Ascending aorta (tissue), 2 donors: ENCODE measurements at regions not wholly inside any gene's neighbourhood (a gene's known extent, or its start where the extent isn't known, plus 50 kb on each side); places are given as distances from the start of the nearest gene placed in this dataset.

Experiments used
- DNase-seq, 2 donors: peaks; one replicate each; pipeline ENCODE4 v3.0.0-alpha.2; 2019; ENCODE audit warnings: low spot score in 2 of 2
- H3K27ac ChIP-seq, 2 donors: fragments of 200-600 bp; sonication (generic); one replicate each; pipeline ENCODE4 v1.5.1; 2016 to 2017; ENCODE audit warnings: mild to moderate bottlenecking in 1 of 2
- H3K27me3 ChIP-seq: fragments of 200-600 bp; sonication (generic); one replicate; pipeline ENCODE4 v1.5.1; 2017
- H3K36me3 ChIP-seq, 2 donors: fragments of 200-600 bp; sonication (generic); one replicate each; pipeline ENCODE4 v1.5.1; 2016
- H3K4me1 ChIP-seq, 2 donors: fragments of 200-600 bp; sonication (generic); one replicate each; pipeline ENCODE4 v1.5.1; 2016 to 2017; ENCODE audit warnings: mild to moderate bottlenecking in 1 of 2
- H3K4me3 ChIP-seq, 2 donors: fragments of 200-600 bp; sonication (generic); one replicate each; pipeline ENCODE4 v1.5.1; 2016 to 2017; ENCODE audit warnings: mild to moderate bottlenecking in 1 of 2
- H3K9me3 ChIP-seq, 2 donors: fragments of 200-600 bp; sonication (generic); one replicate each; pipeline ENCODE4 v1.5.1; 2016
- intact Hi-C: fragments of 100-400 bp; cut with DNase I; formaldehyde crosslinking; loops from one replicate; pipeline ENCODE4 v1.15.1; 2023
- TF ChIP-seq, protein P1 (sequence below), 3 experiments: fragments of 200-600 bp in 2 of 3; fragments of 450-650 bp in 1 of 3; sonication (generic) in 2 of 3; IDR thresholded peaks; one replicate each; pipeline ENCODE4 v1.5.1; 2016 to 2019; ENCODE audit warnings: antibody characterized with exemption in 3 of 3, mild to moderate bottlenecking in 1 of 3, moderate library complexity in 1 of 3

DNA sequence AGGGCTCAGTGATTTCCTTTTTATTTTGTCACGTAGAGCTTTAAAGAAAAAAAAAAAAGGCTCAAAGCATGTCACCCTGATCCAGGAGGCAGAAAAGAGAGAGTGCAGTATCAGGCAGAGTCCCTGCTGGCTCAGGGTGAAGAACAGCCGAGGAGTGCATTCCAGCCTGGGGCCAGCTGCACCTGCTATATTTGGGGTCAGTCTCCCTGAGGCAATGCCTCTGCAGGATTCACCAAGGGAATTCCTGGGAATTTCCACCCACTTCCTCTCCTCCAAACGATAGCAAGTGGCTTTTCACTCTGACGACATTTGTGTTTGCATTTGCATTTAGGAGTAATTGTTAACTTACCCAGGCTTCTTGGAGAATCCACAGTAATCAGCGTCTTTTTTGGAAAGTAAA lies 202.9 kb upstream of the CTNNB1 start:
- Histone ChIP-seq H3K36me3 (no peaks in the 10 kb centered on the region), H3K9me3 (no peaks in the 10 kb centered on the region), H3K27ac (no peak overlapping the region), H3K27me3 (no peaks in the 10 kb centered on the region), H3K4me3 (no peak overlapping the region), H3K4me1 (peaks cover 0 to 18% of the 10 kb centered on the region in 2 donors)
- DNase-seq = peak in 1 of 2 donors; percentile 43
- TF ChIP-seq, protein P1, sequence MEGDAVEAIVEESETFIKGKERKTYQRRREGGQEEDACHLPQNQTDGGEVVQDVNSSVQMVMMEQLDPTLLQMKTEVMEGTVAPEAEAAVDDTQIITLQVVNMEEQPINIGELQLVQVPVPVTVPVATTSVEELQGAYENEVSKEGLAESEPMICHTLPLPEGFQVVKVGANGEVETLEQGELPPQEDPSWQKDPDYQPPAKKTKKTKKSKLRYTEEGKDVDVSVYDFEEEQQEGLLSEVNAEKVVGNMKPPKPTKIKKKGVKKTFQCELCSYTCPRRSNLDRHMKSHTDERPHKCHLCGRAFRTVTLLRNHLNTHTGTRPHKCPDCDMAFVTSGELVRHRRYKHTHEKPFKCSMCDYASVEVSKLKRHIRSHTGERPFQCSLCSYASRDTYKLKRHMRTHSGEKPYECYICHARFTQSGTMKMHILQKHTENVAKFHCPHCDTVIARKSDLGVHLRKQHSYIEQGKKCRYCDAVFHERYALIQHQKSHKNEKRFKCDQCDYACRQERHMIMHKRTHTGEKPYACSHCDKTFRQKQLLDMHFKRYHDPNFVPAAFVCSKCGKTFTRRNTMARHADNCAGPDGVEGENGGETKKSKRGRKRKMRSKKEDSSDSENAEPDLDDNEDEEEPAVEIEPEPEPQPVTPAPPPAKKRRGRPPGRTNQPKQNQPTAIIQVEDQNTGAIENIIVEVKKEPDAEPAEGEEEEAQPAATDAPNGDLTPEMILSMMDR (IDR thresholded peaks at IDR 0.05) = no peak
- intact Hi-C loops = loop anchor here (5.0 kb wide), 1 partner anchor 226 kb away; no protein-coding TSS in a partner anchor

DNA sequence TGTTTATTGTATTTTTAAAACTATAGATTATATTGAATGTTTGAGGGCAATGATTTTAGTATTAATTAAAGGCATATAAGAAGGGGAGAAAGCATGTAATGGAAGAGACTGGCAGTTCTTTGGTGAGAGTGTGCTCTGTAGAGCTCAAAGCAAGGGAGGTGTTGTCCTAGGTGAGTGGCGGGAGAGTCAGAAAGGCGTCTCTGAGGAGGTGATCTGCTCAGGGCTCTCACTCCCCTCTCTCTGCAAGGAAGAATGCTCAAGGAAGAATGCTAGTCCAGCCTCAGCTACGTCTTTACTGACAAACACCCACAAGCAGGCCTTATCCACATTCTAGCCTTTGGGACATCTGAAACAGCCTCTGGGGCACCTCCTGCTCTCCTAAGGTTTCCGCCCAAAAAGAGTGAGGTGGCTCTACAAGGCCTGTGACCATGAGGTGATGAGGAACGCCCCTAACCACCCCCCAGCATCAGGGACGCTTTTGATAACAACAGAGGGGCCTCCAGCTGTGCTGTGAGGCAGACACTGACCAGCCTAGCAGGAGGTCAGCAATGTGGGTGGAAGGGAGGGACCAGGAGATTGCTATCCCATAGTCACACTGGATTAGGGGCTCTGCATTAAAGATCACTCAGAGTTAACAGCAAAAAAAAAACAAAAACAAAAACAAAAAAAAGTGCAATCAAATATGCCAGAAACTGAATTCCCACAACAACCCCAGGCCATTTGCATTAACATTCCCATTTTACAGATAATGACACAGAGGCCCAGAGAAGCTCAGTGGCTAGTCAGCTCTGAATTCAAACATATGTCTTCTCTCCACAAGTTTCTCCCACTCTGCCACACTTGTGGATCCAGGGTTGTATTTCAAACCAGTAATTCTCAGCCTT lies 202.2 kb upstream of the CTNNB1 start:
- TF ChIP-seq, protein P1 (IDR thresholded peaks at IDR 0.05) = no peak
- no peaks in the 10 kb centered on the region for H3K9me3 ChIP-seq
- intact Hi-C loops = loop anchor here (5.0 kb wide), 1 partner anchor 225 kb away; no protein-coding TSS in a partner anchor
- peak in 1 of 2 donors; percentile 38 for DNase-seq
- no peaks in the 10 kb centered on the region for H3K27me3 ChIP-seq
- no peak overlapping the region for H3K27ac ChIP-seq
- peaks cover 0 to 22% of the 10 kb centered on the region in 2 donors for H3K4me1 ChIP-seq
- H3K4me3 ChIP-seq = no peak overlapping the region
- H3K36me3 ChIP-seq = no peaks in the 10 kb centered on the region

DNA sequence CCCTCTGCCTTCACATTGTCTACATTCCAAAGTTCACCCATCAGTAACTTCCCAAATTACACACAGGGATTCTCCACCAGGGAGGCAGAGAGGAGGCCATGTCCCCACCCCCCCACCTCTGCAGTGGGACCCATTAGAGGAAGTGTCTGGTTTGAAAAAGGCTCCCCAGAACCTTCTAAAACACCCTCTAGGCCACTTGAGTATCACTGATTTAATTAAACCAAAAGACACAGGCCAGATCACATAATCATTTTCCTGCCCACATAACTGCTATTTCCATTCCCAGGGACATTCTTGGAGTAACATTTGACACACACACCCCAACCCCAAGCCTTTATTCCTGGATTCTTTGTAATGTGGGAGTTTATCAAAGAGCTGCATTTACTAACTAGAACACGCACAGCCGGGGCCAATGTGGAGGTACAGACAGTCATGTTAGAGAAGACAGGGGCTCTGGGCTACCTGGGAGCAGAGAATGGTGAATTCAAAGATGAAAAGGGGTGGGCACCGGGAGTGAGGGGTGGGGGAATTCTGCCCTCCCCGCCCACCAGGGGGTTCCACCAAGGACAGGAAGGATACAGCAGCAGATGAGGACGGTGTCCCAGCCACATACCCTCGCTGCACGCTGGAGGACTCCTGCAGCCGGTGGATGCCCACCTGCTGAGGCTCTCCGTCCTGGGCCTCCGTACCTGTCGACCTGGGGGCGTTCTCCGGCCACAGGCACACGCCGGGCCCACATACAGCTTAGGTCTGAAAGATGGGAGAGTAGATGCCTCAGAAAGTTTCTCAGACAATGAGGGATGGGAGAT lies 201.4 kb upstream of the CTNNB1 start:
- intact Hi-C loops = loop anchor here (5.0 kb wide), 1 partner anchor 224 kb away; no protein-coding TSS in a partner anchor
- Histone ChIP-seq H3K4me1 (peaks cover 0 to 22% of the 10 kb centered on the region in 2 donors), H3K36me3 (no peaks in the 10 kb centered on the region), H3K27me3 (no peaks in the 10 kb centered on the region), H3K4me3 (no peak overlapping the region), H3K27ac (no peak overlapping the region), H3K9me3 (no peaks in the 10 kb centered on the region)
- TF ChIP-seq, protein P1 (IDR thresholded peaks at IDR 0.05) = no peak
- DNase-seq = peak in 1 of 2 donors; percentile 55

- no peaks in the 10 kb centered on the region for H3K9me3 ChIP-seq
- DNase-seq = peak in 1 of 2 donors; percentile 58
- no peaks in the 10 kb centered on the region for H3K27me3 ChIP-seq
- no peak overlapping the region for H3K4me3 ChIP-seq
- TF ChIP-seq, protein P1 (IDR thresholded peaks at IDR 0.05) = no peak
- H3K27ac ChIP-seq = peak overlapping the region; percentile 56 to 62
- intact Hi-C loops = loop anchor here (1.0 to 5.0 kb wide), 4 partner anchors 122 to 223 kb away; partner anchors contain the start of gene CTNNB1
- H3K36me3 ChIP-seq = no peaks in the 10 kb centered on the region
- peaks cover 0 to 22% of the 10 kb centered on the region in 2 donors for H3K4me1 ChIP-seq
Measured at GRCh38 chr3:40999682-41000081, 199.6 kb upstream of the CTNNB1 start.

- TF ChIP-seq, protein P1 (IDR thresholded peaks at IDR 0.05) = no peak
- no peaks in the 10 kb centered on the region for H3K36me3 ChIP-seq
- no peaks in the 10 kb centered on the region for H3K27me3 ChIP-seq
- no peak overlapping the region for H3K4me3 ChIP-seq
- intact Hi-C loops = loop anchor here (1.0 to 5.0 kb wide), 3 partner anchors 123 to 220 kb away; partner anchors contain the start of gene CTNNB1
- H3K9me3 ChIP-seq = no peaks in the 10 kb centered on the region
- H3K27ac ChIP-seq = peak overlapping the region; percentile 58 to 62
- peak in 1 of 2 donors; percentile 83 for DNase-seq
- peaks cover 0 to 22% of the 10 kb centered on the region in 2 donors for H3K4me1 ChIP-seq
Measured at GRCh38 chr3:41000471-41000870, 198.8 kb upstream of the CTNNB1 start.
